ENCODE measurements at regions not wholly inside any gene's neighbourhood (a gene's known extent, or its start where the extent isn't known, plus 50 kb on each side); places are given as distances from the start of the nearest gene placed in this dataset.

GRCh38 chr10:9965341-9965740, 1052.3 kb upstream of the CELF2 start:
- DNase-seq: no peak
- Mint-ChIP-seq H3K27ac (ENCODE audit: unreplicated experiment) (no peak overlapping the region), H3K4me3 (ENCODE audit: unreplicated experiment) (no peak overlapping the region), H3K9me3 (ENCODE audit: unreplicated experiment) (no peaks in the 10 kb centered on the region), H3K4me1 (ENCODE audit: low read depth, unreplicated experiment) (no peaks in the 10 kb centered on the region), H3K27me3 (ENCODE audit: unreplicated experiment) (no peaks in the 10 kb centered on the region), H3K36me3 (ENCODE audit: unreplicated experiment) (no peaks in the 10 kb centered on the region)
- no peak for TF ChIP-seq CTCF (IDR thresholded peaks at IDR 0.05; ENCODE audit: partially characterized antibody, unreplicated experiment)

GRCh38 chr10:9986786-9987185, 1030.9 kb upstream of the CELF2 start:
- H3K4me1 Mint-ChIP-seq (ENCODE audit: low read depth, unreplicated experiment): no peaks in the 10 kb centered on the region
- H3K27ac Mint-ChIP-seq (ENCODE audit: unreplicated experiment): no peak overlapping the region
- H3K9me3 Mint-ChIP-seq (ENCODE audit: unreplicated experiment): peaks cover 3% of the 10 kb centered on the region
- DNase-seq: no peak
- no peak for TF ChIP-seq CTCF (IDR thresholded peaks at IDR 0.05; ENCODE audit: partially characterized antibody, unreplicated experiment)
- peaks cover 5% of the 10 kb centered on the region for H3K36me3 Mint-ChIP-seq (ENCODE audit: unreplicated experiment)
- H3K27me3 Mint-ChIP-seq (ENCODE audit: unreplicated experiment): no peaks in the 10 kb centered on the region
- H3K4me3 Mint-ChIP-seq (ENCODE audit: unreplicated experiment): no peak overlapping the region

- Mint-ChIP-seq H3K9me3 (ENCODE audit: unreplicated experiment) (peaks cover 3% of the 10 kb centered on the region), H3K36me3 (ENCODE audit: unreplicated experiment) (peaks cover 5% of the 10 kb centered on the region), H3K4me3 (ENCODE audit: unreplicated experiment) (no peak overlapping the region), H3K27me3 (ENCODE audit: unreplicated experiment) (no peaks in the 10 kb centered on the region), H3K27ac (ENCODE audit: unreplicated experiment) (no peak overlapping the region), H3K4me1 (ENCODE audit: low read depth, unreplicated experiment) (no peaks in the 10 kb centered on the region)
- DNase-seq: no peak
- no peak for TF ChIP-seq CTCF (IDR thresholded peaks at IDR 0.05; ENCODE audit: partially characterized antibody, unreplicated experiment)
These were observed 1030.5 kb upstream of the CELF2 start for GRCh38 chr10:9987197-9987596.

GRCh38 chr10:9992661-9993060, 1025.0 kb upstream of the CELF2 start:
- no peak for TF ChIP-seq CTCF (IDR thresholded peaks at IDR 0.05; ENCODE audit: partially characterized antibody, unreplicated experiment)
- Mint-ChIP-seq H3K4me3 (ENCODE audit: unreplicated experiment) (no peak overlapping the region), H3K36me3 (ENCODE audit: unreplicated experiment) (no peaks in the 10 kb centered on the region), H3K4me1 (ENCODE audit: low read depth, unreplicated experiment) (no peaks in the 10 kb centered on the region), H3K9me3 (ENCODE audit: unreplicated experiment) (no peaks in the 10 kb centered on the region), H3K27ac (ENCODE audit: unreplicated experiment) (no peak overlapping the region), H3K27me3 (ENCODE audit: unreplicated experiment) (no peaks in the 10 kb centered on the region)
- peak; percentile 16 for DNase-seq

- DNase-seq: no peak
These were observed 1023.5 kb upstream of the CELF2 start for GRCh38 chr10:9994131-9994530.

More at GRCh38 chr10:9994131-9994530, 1023.5 kb upstream of the CELF2 start:
- Mint-ChIP-seq H3K36me3 (ENCODE audit: unreplicated experiment) (no peaks in the 10 kb centered on the region), H3K27me3 (ENCODE audit: unreplicated experiment) (no peaks in the 10 kb centered on the region), H3K27ac (ENCODE audit: unreplicated experiment) (no peak overlapping the region), H3K9me3 (ENCODE audit: unreplicated experiment) (no peaks in the 10 kb centered on the region), H3K4me1 (ENCODE audit: low read depth, unreplicated experiment) (no peaks in the 10 kb centered on the region), H3K4me3 (ENCODE audit: unreplicated experiment) (no peak overlapping the region)
- TF ChIP-seq CTCF (IDR thresholded peaks at IDR 0.05; ENCODE audit: partially characterized antibody, unreplicated experiment): no peak
